Left renal pelvis (tissue), 4 donors: ENCODE measurements at regions not wholly inside any gene's neighbourhood (a gene's known extent, or its start where the extent isn't known, plus 50 kb on each side); places are given as distances from the start of the nearest gene placed in this dataset.

Experiments
- DNase-seq, 4 donors: peaks; one replicate each; pipeline ENCODE4 v3.0.0-alpha.2; 2013; ENCODE audit warnings: low read depth in 4 of 4, low spot score in 3 of 4

DNA sequence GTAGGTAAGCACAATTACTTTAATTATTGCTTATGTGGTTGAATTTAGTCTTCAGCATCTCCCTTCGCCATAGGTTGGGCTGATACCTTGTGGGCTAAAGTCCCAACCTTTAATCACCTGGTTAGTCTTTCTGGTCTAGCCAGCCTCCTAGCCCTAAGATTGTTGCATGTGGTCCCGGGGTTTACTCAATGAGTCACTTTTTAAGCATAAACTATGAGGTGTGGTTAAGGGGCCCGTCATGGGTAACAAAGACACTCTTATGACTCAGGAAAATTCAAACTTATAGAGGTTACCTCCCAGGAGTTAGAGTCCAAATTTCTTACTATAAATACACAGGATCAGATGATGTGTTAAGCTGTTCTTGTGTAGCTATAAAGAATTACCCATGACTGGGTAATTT lies 841.6 kb downstream of the TRIB2 start:
- DNase-seq: no peak

DNA sequence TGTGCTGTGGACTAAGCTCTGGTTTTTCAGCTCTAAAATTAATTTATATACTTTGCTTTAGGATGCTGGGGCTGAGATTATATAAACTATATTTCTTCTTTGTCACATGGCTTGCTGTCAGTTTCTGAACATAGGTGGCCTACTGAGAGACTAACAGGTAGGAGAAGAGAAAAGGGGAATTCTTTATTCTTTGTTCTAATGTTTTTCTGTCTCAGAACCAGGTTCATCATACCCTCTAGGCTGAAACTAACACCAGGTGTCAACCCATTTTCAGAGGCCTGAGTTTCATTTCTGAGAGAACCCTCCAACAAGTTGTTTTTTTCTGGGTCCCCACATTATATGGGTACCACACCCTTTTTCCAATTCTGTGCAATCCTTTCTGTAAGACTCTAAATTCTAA lies 843.6 kb downstream of the TRIB2 start:
- no peak for DNase-seq

GRCh38 chr2:13572466-13572865 lies 855.7 kb downstream of the TRIB2 start:
- no peak for DNase-seq

- DNase-seq: no peak
These were observed 858.1 kb downstream of the TRIB2 start for GRCh38 chr2:13574831-13575230.

DNA sequence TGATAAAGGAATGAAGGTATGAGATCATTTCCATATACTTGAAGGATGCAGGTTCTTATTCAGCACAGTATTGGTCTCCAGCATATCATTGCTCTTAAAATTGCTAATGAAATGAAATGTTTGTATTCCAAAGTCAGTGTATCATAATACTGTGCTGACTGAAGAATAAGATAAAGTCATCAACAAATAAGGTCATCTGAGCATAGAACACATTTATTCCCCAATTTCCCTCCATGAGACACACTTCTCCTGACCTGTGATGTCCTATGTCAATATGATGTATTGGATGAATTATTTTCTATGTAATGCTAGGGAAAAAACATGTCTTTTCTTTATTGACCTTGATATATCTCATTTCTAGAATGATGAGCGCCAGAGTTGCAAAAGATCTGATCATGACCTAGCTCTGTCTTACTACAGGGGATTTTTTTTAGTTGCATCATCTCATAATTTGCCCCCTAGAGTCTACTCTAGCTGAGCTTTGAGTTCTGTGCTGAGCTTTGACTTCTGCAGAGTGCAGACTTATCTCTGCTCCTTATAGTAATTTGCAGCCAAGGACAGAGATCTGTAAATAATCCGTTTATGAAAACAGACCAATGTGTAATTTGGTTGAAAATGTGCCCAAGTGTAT lies 859.8 kb downstream of the TRIB2 start:
- no peak for DNase-seq

DNA sequence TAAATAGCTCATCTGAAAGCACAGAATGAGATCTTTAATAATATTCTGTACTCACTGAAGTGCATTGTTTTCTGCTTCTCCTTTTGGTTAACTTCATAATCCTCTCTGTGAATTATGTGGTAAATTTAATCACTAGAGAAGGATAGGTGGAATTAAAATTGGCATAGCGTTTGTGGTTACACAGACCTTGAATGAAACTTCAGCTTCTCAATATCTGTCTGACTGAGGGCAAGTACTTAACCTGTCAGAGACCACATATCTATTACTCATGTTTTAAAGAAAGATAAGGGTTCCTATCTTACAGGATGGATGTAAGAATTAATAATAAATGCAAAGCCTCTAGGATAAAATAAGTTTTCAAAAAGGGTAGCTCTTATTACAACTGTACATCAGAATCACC lies 861.8 kb downstream of the TRIB2 start:
- DNase-seq: no peak

DNA sequence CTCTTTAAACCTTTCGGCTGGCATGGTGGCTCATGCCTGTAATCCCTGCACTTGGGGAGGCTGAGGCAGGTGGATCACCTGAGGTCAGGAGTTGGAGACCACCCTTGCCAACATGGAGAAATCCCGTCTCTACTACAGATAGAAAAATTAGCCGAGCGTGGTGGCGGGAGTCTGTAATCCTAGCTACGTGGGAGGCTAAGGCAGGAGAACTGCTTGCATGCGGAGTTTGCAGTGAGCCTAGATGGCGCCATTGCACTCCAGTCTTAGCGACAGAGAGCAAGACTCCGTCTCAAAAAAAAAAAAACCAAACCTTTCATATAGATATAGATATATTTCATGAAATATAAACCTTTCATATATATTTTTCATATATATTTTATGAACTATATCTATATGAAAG lies 864.7 kb downstream of the TRIB2 start:
- DNase-seq: no peak

- no peak for DNase-seq
These were observed 866.9 kb downstream of the TRIB2 start for GRCh38 chr2:13583609-13584008.

DNA sequence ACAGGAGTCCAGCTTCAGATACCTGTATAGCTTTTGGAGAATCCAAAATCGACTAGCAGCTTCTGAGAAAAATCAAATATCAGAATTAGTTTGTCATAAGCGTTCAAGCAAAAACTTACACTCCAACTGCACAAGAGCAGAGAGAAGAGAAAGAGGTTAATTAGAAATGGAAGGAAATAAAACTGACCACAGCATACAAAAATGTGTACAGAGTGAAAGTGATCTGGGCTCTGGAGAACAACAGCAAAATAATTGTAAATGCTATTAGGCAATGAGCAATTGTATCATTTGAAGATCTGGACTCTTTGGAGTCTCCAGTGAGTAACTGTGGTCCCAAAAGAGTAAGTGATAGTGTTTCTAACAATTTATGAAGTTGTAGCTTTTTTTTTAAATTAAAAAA lies 867.3 kb downstream of the TRIB2 start:
- no peak for DNase-seq

DNA sequence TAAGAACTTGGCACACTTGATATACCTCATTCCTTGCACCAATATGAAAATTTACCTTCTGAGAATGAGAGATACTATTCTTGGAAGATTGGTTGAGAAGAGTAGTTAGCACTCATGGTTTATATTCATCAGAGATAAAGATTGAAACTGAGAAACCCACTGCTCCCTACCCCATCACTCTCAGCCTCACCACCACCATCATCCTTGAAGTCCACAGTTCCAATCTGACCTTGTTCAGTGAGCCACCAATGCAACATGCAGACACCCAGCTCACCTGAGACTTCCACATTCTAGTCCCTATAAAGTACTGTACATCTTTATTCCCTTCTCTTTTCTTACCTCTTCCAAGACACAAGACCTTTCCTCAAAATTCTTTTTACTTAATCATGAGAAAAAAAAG lies 869.0 kb downstream of the TRIB2 start:
- DNase-seq: no peak

DNA sequence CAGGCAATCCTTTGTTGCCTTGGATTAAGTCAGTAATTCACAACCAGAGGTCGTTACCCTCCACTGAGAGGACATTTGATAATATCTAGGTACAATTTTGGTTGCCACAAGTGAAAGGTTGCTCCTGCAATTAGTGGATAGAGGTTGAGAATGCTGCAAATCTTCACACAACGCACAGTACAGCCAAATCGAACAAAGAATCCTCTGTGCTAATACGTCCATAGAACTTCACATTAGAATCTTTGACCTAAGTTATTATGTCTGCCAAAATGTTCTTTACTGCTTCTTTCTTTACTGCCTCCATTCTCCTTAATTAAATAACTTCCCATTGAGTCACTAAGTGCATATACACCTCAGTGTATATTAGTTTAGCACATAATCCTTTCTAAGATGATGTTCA lies 879.5 kb downstream of the TRIB2 start:
- DNase-seq: no peak

DNA sequence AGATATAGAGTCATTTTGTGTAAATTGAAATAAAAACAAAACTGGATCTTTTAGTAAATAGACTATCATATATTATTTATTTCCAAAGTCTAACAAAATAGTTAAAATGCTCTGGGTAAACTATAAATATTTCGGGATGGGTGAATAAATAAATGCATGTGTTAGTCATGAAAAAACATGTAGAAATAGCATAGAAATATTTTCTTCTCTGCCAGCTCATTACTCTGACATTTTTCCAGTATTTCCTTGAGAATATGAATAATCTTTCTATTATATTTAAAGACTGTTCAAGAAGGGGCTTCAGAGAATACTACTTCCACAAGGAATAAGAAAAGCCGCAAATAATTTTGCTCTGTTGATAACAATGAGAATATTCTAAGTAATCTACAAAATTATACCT lies 880.4 kb downstream of the TRIB2 start:
- DNase-seq: no peak

- no peak for DNase-seq
These were observed 884.8 kb downstream of the TRIB2 start for GRCh38 chr2:13601506-13601905.

GRCh38 chr2:13604951-13605661 lies 888.4 kb downstream of the TRIB2 start:
- no peak for DNase-seq

DNA sequence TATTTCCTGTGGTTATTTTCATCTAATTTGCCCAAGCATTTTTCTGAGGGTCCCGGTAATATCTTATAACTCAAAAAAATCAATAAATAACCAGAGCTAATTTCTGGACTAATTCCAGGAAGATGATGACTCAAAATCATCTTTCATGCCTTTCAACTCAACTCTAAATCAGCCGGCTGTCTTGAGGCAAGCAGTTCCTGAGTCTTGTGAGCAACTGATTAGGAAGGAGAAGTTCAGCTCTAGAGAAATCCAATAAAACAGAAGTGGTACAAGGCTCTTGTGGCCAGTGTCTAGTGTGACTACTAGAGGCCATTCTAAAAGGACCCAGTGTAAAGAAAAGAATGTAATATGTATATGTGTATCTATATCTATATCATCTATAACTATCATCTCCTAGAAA lies 890.4 kb downstream of the TRIB2 start:
- DNase-seq: no peak

GRCh38 chr2:13611939-13612338 lies 895.2 kb downstream of the TRIB2 start:
- no peak for DNase-seq

- no peak for DNase-seq
These were observed 899.3 kb downstream of the TRIB2 start for GRCh38 chr2:13616059-13616458.

GRCh38 chr2:13616616-13617015 lies 899.9 kb downstream of the TRIB2 start:
- DNase-seq: no peak

GRCh38 chr2:13628122-13628521 lies 911.4 kb downstream of the TRIB2 start:
- no peak for DNase-seq

DNA sequence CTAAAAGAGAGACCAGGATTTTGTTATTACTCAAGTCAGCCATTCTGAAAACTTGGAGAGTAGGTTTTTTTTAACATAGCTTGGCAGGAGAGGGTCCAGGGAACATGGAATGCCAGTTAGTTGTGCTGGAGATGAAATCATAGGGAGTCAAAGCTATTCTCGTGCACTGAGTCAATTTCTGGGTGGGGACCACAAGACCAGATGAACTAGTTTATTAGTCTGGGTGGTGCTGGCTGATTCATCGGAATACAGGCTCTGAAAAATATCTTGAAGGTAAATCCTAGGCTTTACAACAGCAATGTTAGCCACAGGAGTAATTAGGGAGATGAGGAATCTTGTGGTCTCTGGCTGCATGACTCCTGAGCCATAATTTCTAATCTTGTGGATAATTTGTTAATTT lies 921.4 kb downstream of the TRIB2 start:
- no peak for DNase-seq

- no peak for DNase-seq
These were observed 933.2 kb downstream of the TRIB2 start for GRCh38 chr2:13649918-13650317.

- DNase-seq: no peak
These were observed 933.9 kb downstream of the TRIB2 start for GRCh38 chr2:13650586-13651180.
